K562 (cell line): ENCODE measurements at regions not wholly inside any gene's neighbourhood (a gene's known extent, or its start where the extent isn't known, plus 50 kb on each side); places are given as distances from the start of the nearest gene placed in this dataset.

Experiments used
- ARHGAP35 ChIP-seq: fragments of 450-650 bp; IDR thresholded peaks from 2 replicates; pipeline ENCODE4 v1.6.1; 2018; ENCODE audit not compliant: partially characterized antibody
- BDP1 ChIP-seq: IDR thresholded peaks from 3 replicates; pipeline ENCODE4 v1.6.1; 2011; ENCODE audit not compliant: insufficient read length, insufficient read depth
- CSDE1 ChIP-seq, 2 experiments: fragments of 450-650 bp; IDR thresholded peaks; 2 replicates each; pipeline ENCODE4 v1.6.1; 2016; ENCODE audit warnings: mild to moderate bottlenecking in 1 of 2
- HDAC3 ChIP-seq: fragments of 450-650 bp; IDR thresholded peaks from 2 replicates; pipeline ENCODE4 v1.6.1; 2018; ENCODE audit warnings: borderline replicate concordance, mild to moderate bottlenecking, moderate library complexity; ENCODE audit not compliant: partially characterized antibody
- L3MBTL2 ChIP-seq: fragments of 450-650 bp; IDR thresholded peaks from 2 replicates; pipeline ENCODE4 v1.6.1; 2016; ENCODE audit warnings: mild to moderate bottlenecking, moderate library complexity
- MYC ChIP-seq, 2 experiments: fragments of 250-450 bp in 1 of 2; sonication (Bioruptor Pico) in 1 of 2; IDR thresholded peaks; 2 replicates each; pipeline versions ENCODE4 v1.5.1 to v1.6.1; 2012 to 2021; ENCODE audit warnings: low read depth in 2 of 2, borderline replicate concordance in 1 of 2, improper control_type of control experiment in 1 of 2, low read length in 1 of 2, mild to moderate bottlenecking in 1 of 2, moderate library complexity in 1 of 2
- NR2C2 ChIP-seq, 2 experiments: fragments of 200-800 bp in 1 of 2; sonication (Bioruptor generic) in 1 of 2; sonication (generic) in 1 of 2; formaldehyde crosslinking in 1 of 2; IDR thresholded peaks; 2 replicates each; pipeline versions ENCODE4 v1.6.1 to v1.8.0; 2016 to 2022; ENCODE audit warnings: mild to moderate bottlenecking in 1 of 2, missing compliant biosample characterization in 1 of 2, missing genetic modification characterization in 1 of 2, missing genetic modification reagents in 1 of 2
- RB1 ChIP-seq: fragments of 450-650 bp; IDR thresholded peaks from 2 replicates; pipeline ENCODE4 v1.6.1; 2017; ENCODE audit warnings: low read depth, mild to moderate bottlenecking
- SMARCA5 ChIP-seq: fragments of 450-650 bp; IDR thresholded peaks from 2 replicates; pipeline ENCODE4 v1.6.1; 2016
- SUPT5H ChIP-seq: fragments of 450-650 bp; IDR thresholded peaks from 2 replicates; pipeline ENCODE4 v1.6.1; 2016
- TBL1XR1 ChIP-seq, 2 experiments: IDR thresholded peaks; 2 replicates each; pipeline ENCODE4 v1.6.1; 2012; ENCODE audit warnings: improper control_type of control experiment in 2 of 2, low read length in 2 of 2, mild to moderate bottlenecking in 1 of 2
- WHSC1 ChIP-seq: IDR thresholded peaks from one replicate; pipeline ENCODE4 v1.6.1; 2012; ENCODE audit warnings: low read length, control low read depth, inconsistent platforms
- ZBTB8A ChIP-seq: fragments of 450-650 bp; IDR thresholded peaks from 2 replicates; pipeline ENCODE4 v1.6.1; 2018; ENCODE audit warnings: mild to moderate bottlenecking, moderate library complexity; ENCODE audit not compliant: partially characterized antibody
- ZNF239 ChIP-seq: fragments of 250-450 bp; sonication (Bioruptor Pico); IDR thresholded peaks from 2 replicates; pipeline ENCODE4 v1.4.0; 2020; ENCODE audit warnings: mild to moderate bottlenecking
- ZNF274 ChIP-seq: IDR thresholded peaks from 2 replicates; pipeline ENCODE4 v1.6.1; 2011; ENCODE audit warnings: low read depth, mild to moderate bottlenecking, low read length, moderate library complexity, borderline replicate concordance
- ZNF778 ChIP-seq: fragments of 450-650 bp; formaldehyde crosslinking; IDR thresholded peaks from 2 replicates; pipeline ENCODE4 v1.4.0; 2020; ENCODE audit warnings: mild to moderate bottlenecking, moderate library complexity
- TF ChIP-seq, protein P1 (sequence below): conservative IDR thresholded peaks from 2 replicates; pipeline ENCODE4 v1.6.1; 2011; ENCODE audit warnings: low read depth, mild to moderate bottlenecking, low read length; ENCODE audit not compliant: control insufficient read depth
- TF ChIP-seq, protein P2 (sequence below): IDR thresholded peaks from 3 replicates; pipeline ENCODE4 v1.6.1; 2011; ENCODE audit warnings: borderline replicate concordance, mild to moderate bottlenecking, moderate library complexity; ENCODE audit not compliant: insufficient read length; ENCODE audit errors: extremely low read depth
- TF ChIP-seq, protein P3 (sequence below), 2 experiments: fragments of 450-650 bp in 1 of 2; sonication (generic) in 1 of 2; formaldehyde crosslinking in 1 of 2; IDR thresholded peaks in 1 of 2; conservative IDR thresholded peaks in 1 of 2; 2 replicates each; pipeline versions ENCODE4 v1.6.1 to v1.8.1; 2016 to 2023; ENCODE audit warnings: mild to moderate bottlenecking in 2 of 2, moderate library complexity in 2 of 2, inconsistent platforms in 1 of 2, missing genetic modification reagents in 1 of 2

GRCh38 chr6:28657769-28658465 lies 132.2 kb downstream of the GPX5 start (continued):
- TF ChIP-seq BDP1 (peak; percentile 46), WHSC1 (no peak), SUPT5H (0 out of 2 replicates have a peak, but pooled peaks have one; percentile 36), RB1 (0 out of 2 replicates have a peak, but pooled peaks have one; percentile 30), ARHGAP35 (peak; percentile 74), TBL1XR1 (IDR thresholded peaks at IDR 0.05; ENCODE audit: low read length in 2 of 2) (peak; percentile 25 to 91; a peak in 2 of 4 replicates), ZNF778 (CRISPR knock-in tag) (no peak), ZNF274 (peak; percentile 72; the same call in 1 of the 2 replicates), CSDE1 (IDR thresholded peaks at IDR 0.05) (peak in 1 of 2 experiments; percentile 76; a peak in 2 of 4 replicates), NR2C2 (CRISPR knock-in tag; IDR thresholded peaks at IDR 0.05) (no peak), NR2C2 (tag; IDR thresholded peaks at IDR 0.05) (no peak), MYC (IDR thresholded peaks at IDR 0.05; ENCODE audit: low read depth, low read length) (0 out of 2 replicates have a peak, but pooled peaks have one; percentile 59), MYC (CRISPR knock-in tag; IDR thresholded peaks at IDR 0.05; ENCODE audit: borderline replicate concordance, low read depth) (no peak), L3MBTL2 (peak; percentile 49; the same call in 1 of the 2 replicates), SMARCA5 (peak; percentile 59; the same call in 1 of the 2 replicates), HDAC3 (peak; percentile 36), ZNF239 (no peak), ZBTB8A (peak; percentile 79)
- TF ChIP-seq, protein P1, sequence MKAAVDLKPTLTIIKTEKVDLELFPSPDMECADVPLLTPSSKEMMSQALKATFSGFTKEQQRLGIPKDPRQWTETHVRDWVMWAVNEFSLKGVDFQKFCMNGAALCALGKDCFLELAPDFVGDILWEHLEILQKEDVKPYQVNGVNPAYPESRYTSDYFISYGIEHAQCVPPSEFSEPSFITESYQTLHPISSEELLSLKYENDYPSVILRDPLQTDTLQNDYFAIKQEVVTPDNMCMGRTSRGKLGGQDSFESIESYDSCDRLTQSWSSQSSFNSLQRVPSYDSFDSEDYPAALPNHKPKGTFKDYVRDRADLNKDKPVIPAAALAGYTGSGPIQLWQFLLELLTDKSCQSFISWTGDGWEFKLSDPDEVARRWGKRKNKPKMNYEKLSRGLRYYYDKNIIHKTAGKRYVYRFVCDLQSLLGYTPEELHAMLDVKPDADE: peak; percentile 96
- TF ChIP-seq, protein P2, sequence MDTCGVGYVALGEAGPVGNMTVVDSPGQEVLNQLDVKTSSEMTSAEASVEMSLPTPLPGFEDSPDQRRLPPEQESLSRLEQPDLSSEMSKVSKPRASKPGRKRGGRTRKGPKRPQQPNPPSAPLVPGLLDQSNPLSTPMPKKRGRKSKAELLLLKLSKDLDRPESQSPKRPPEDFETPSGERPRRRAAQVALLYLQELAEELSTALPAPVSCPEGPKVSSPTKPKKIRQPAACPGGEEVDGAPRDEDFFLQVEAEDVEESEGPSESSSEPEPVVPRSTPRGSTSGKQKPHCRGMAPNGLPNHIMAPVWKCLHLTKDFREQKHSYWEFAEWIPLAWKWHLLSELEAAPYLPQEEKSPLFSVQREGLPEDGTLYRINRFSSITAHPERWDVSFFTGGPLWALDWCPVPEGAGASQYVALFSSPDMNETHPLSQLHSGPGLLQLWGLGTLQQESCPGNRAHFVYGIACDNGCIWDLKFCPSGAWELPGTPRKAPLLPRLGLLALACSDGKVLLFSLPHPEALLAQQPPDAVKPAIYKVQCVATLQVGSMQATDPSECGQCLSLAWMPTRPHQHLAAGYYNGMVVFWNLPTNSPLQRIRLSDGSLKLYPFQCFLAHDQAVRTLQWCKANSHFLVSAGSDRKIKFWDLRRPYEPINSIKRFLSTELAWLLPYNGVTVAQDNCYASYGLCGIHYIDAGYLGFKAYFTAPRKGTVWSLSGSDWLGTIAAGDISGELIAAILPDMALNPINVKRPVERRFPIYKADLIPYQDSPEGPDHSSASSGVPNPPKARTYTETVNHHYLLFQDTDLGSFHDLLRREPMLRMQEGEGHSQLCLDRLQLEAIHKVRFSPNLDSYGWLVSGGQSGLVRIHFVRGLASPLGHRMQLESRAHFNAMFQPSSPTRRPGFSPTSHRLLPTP: peak; percentile 90
- TF ChIP-seq, protein P3, sequence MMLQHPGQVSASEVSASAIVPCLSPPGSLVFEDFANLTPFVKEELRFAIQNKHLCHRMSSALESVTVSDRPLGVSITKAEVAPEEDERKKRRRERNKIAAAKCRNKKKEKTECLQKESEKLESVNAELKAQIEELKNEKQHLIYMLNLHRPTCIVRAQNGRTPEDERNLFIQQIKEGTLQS (IDR thresholded peaks at IDR 0.05): no peak
- TF ChIP-seq, protein P3 (CRISPR knock-in tag; conservative IDR thresholded peaks at IDR 0.05): 0 out of 2 replicates have a peak, but pooled peaks have one; percentile 30
